Epithelial cell of esophagus (primary cell): ENCODE measurements at regions not wholly inside any gene's neighbourhood (a gene's known extent, or its start where the extent isn't known, plus 50 kb on each side); places are given as distances from the start of the nearest gene placed in this dataset.

Experiments
- DNase-seq: peaks from one replicate; pipeline ENCODE4 v3.0.0; 2010; ENCODE audit warnings: low read depth
- H3K4me3 ChIP-seq: 2 replicates; pipeline ENCODE4 v1.5.1; 2011; ENCODE audit warnings: mild to moderate bottlenecking, low read length, control low read depth
- CTCF ChIP-seq: IDR thresholded peaks from 2 replicates; pipeline ENCODE4 v1.5.1; 2011; ENCODE audit warnings: low read depth, mild to moderate bottlenecking, low read length, control low read depth, inconsistent platforms; ENCODE audit not compliant: insufficient read depth; ENCODE audit errors: missing control alignments

DNA sequence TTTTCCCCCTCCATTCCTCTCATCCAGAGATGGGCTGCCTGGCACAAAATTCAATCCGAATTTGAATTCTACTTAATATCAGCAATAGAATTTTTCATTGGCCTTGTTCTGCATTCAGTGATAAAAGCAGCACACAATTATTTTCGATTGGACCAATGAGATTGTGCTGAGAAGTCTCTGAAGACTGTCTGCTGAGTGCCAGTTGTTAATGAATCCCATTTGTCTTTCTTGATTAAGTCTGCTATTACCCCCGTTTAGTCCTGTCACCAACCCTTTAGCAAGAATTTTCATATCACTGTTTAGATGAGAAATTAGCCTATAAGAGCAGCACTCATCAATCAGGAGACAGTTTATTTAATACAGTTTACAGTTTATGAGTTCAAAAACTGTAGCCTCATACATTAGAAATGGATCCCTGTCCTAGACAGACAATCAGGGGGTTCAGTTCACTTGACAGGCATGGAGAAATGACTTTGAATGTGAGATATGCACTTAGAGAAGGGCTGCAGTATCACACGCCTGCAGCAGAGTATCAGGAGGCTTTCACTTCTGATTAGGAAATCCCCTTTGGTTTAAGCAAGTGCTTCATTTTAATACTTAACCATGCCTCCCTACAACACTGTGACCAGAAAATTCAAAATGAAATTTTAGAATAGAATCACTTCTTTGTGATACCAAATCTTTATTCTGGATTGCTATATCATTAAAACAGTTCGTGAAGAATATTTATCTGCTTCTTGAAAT, 304.7 kb upstream of the PTBP2 start:
- TF ChIP-seq CTCF: no peak
- peak; percentile 16 for DNase-seq
- no peak overlapping the region for H3K4me3 ChIP-seq

DNA sequence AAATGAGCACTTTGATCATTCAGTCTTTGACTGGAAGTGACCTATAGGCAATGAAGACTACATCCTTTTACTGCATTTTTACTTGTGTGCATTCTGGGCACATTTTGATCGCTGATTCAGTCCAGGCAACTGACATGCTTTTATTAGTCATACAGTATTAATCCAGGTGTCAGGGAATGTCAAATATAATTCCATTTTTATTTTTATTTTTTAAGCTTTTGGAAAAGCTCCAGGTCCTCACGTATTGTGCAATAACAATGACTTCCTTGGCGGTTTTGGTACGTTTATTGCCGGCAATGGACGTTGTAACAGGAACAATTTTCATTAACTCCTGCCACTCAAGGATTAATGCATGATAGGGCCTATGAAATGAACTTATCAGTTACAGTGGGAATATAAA, 302.6 kb upstream of the PTBP2 start:
- peak; percentile 72 for DNase-seq
- no peak for TF ChIP-seq CTCF

DNA sequence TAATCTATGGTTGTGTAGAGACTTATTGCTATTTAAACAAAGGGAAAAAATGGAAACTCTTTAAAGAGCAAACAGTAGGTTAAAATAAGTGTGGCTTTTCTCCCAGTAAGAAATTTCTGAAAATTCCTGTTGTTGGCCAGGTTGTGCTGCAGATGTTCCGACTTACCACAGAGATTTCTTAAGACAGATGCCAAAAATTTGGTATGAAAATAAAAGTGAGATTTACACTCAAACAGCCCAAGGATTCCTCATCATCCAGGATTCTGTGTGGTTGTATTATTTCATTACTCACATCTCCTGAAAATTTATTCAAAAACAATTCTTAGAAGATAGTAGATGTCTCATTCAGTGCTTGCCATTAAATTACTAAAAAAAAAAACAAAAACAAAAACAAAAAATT, 296.7 kb upstream of the PTBP2 start:
- H3K4me3 ChIP-seq: no peak overlapping the region
- no peak for DNase-seq
- TF ChIP-seq CTCF: no peak

More for the DNA sequence above, 302.6 kb upstream of the PTBP2 start:
- H3K4me3 ChIP-seq: no peak overlapping the region

DNA sequence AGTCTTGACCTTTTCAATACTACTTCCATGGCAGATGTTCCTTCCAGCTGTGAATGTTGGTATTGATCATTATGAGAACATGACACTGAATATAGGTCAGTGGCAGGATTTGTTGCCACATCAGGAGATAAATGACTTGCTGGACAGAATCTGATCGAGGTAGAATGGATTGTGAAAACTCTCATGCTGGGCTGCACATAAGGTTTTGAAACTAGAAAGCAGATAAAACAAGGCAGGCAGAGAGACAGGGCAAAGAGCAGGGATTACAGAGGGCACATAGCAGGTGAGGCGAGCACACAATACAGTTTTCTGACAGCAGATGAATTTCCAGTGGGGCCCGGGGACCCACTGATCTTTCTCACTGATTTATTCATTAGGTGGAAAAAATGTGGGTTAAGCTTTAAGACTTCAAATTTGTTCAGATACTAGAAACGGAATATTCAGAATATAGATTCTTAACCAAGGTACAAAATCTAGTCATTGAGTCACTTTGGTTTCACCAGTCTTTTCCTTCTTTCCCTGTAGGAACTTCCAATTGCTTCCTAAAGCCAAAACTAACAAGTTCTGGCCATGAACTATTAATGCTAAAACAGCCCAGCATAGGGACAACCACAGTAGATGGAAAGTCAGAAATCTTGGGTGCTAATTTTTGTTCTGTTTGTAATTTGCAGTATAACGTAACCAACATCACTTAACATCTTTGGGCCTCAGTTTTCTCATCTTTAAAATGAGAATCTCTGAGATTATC, 296.0 kb upstream of the PTBP2 start:
- no peak for TF ChIP-seq CTCF
- DNase-seq: no peak

DNA sequence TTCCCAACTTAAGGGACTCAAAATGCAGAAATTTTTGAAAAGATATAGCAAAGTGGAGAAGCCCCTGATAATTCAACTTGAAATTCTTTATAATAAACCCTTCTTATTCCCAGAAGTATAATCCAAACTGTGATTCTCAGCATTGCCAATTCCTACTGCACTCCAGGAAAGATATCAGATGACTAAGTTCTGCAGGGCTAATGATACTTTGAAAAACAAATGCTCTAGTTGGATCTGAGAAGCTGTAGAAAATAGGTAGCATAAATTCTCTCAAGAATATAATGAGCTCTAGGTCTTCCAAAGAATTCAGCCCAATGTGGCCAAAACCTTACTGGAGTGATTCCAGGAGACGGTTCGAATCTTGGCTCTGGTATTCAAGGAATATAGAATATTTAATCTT, 294.0 kb upstream of the PTBP2 start:
- no peak for TF ChIP-seq CTCF
- DNase-seq: no peak
- H3K4me3 ChIP-seq: no peak overlapping the region

More for the DNA sequence above, 296.0 kb upstream of the PTBP2 start:
- no peak overlapping the region for H3K4me3 ChIP-seq

DNA sequence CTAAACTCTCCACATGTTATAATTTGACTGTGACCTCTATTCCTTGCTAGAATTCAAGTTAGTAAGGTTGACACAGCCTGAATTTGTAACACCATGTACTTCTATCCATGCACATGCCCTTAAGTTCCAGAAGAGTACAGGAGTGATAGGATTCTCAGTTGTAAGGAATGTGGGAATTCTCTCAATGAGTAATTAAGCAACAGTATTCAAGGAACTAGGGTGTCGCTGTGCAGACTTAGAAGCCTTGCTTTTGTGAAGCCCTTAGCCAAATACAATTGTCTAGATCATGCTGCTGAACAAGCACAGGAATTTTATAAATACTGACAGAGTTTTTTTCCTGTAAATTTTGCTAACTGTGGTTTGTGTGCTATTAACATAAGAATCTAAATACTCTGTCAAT, 276.3 kb upstream of the PTBP2 start:
- no peak for TF ChIP-seq CTCF
- DNase-seq: peak; percentile 47
- no peak overlapping the region for H3K4me3 ChIP-seq

- no peak overlapping the region for H3K4me3 ChIP-seq
- DNase-seq: no peak
- TF ChIP-seq CTCF: no peak
Observed at GRCh38 chr1:96464066-96464465, 257.5 kb upstream of the PTBP2 start.
